HCT116 (cell line): ENCODE measurements at regions not wholly inside any gene's neighbourhood (a gene's known extent, or its start where the extent isn't known, plus 50 kb on each side); places are given as distances from the start of the nearest gene placed in this dataset.

Experiments
- ATAC-seq: fragments of 200-7000 bp; cut with Tn5 transposase; 2 replicates; pipeline ENCODE4 v1.9.1; 2020; ENCODE audit warnings: mild to moderate bottlenecking, moderate library complexity
- BruUV-seq: library from RNA; stranded (reverse); fragments of 400-500 nt; replicated peaks from 2 replicates; lab custom pipeline; 2021; lab: Mats Ljungman, UMichigan
- CTCF ChIA-PET: fragments of 300-600 bp; sonication (Branson Sonifier 250); formaldehyde crosslinking; loops from one replicate; lab custom pipeline; 2021; ENCODE audit warnings: antibody characterized with exemption; lab: Charles Lee
- POLR2A ChIA-PET: fragments of 300-600, 350-600 bp; sonication (Branson Sonifier 250); formaldehyde crosslinking; loops from one replicate; lab custom pipeline; 2021; ENCODE audit warnings: antibody characterized with exemption; lab: Charles Lee
- RAD21 ChIA-PET, 2 experiments: fragments of 300-600 bp; sonication (Branson Sonifier 250); formaldehyde crosslinking; loops; one replicate each; lab custom pipeline; 2023; ENCODE audit warnings: low total read pairs in 2 of 2; ENCODE audit not compliant: uncharacterized antibody in 2 of 2, unreplicated experiment in 2 of 2, low non-redundant PET in 1 of 2; lab: Charles Lee
- DNase-seq: peaks from one replicate; pipeline ENCODE4 v3.0.0-alpha.2; 2010; ENCODE audit warnings: low read depth, low spot score
- H2AFZ ChIP-seq: fragments of 200-600 bp; shearing (Covaris generic), sonication (generic); 2 replicates; pipeline ENCODE4 v1.6.1; 2017; ENCODE audit warnings: low read depth, mixed run types, mixed read lengths, antibody characterized with exemption, low read length; ENCODE audit not compliant: poor library complexity, severe bottlenecking
- H3K27ac ChIP-seq: 2 replicates; pipeline ENCODE4 v1.5.1; 2012; ENCODE audit warnings: low read depth, low read length
- H3K27me3 ChIP-seq: fragments of 200-600 bp; sonication (generic); 2 replicates; pipeline ENCODE4 v1.6.1; 2016; ENCODE audit warnings: mixed run types, low read length, mixed read lengths; ENCODE audit not compliant: insufficient read depth
- H3K36me3 ChIP-seq, 2 experiments: fragments of 200-500 bp in 1 of 2; fragments of 200-600 bp in 1 of 2; sonication (Bioruptor generic) in 1 of 2; sonication (generic) in 1 of 2; 2 replicates each; pipeline versions ENCODE4 v1.5.1 to v1.6.1; 2014 to 2016; ENCODE audit warnings: low read length in 2 of 2, inconsistent platforms in 1 of 2, mixed read lengths in 1 of 2, mixed run types in 1 of 2; ENCODE audit not compliant: insufficient read depth in 2 of 2, control insufficient read depth in 1 of 2
- H3K4me1 ChIP-seq, 2 experiments: fragments of 200-600 bp in 1 of 2; sonication (generic) in 1 of 2; 2 replicates each; pipeline versions ENCODE4 v1.5.1 to v1.6.1; 2012 to 2017; ENCODE audit warnings: low read length in 2 of 2, inconsistent platforms in 1 of 2, mild to moderate bottlenecking in 1 of 2, mixed read lengths in 1 of 2, mixed run types in 1 of 2, moderate library complexity in 1 of 2; ENCODE audit not compliant: insufficient read depth in 2 of 2, control insufficient read depth in 1 of 2
- H3K4me2 ChIP-seq: fragments of 200-600 bp; sonication (generic); 2 replicates; pipeline ENCODE4 v1.6.1; 2017; ENCODE audit warnings: mixed run types, low read length, mixed read lengths
- H3K4me3 ChIP-seq, 2 experiments: fragments of 200-600 bp in 1 of 2; sonication (generic) in 1 of 2; replicated peaks in 1 of 2; 2 replicates each; pipeline ENCODE4 v1.5.1; 2011 to 2016; ENCODE audit warnings: low read length in 2 of 2, control low read depth in 1 of 2, low read depth in 1 of 2, mild to moderate bottlenecking in 1 of 2, mixed read lengths in 1 of 2, mixed run types in 1 of 2
- H3K79me2 ChIP-seq: fragments of 200-600 bp; sonication (generic); 2 replicates; pipeline ENCODE4 v1.6.1; 2017; ENCODE audit warnings: mild to moderate bottlenecking, mixed run types, low read length, moderate library complexity, mixed read lengths; ENCODE audit not compliant: insufficient read depth
- H3K9ac ChIP-seq: fragments of 200-600 bp; sonication (generic); 2 replicates; pipeline ENCODE4 v1.6.1; 2016; ENCODE audit warnings: low read length, mixed read lengths
- H3K9me2 ChIP-seq: fragments of 200-600 bp; sonication (generic), shearing (Covaris generic); 2 replicates; pipeline ENCODE4 v1.6.1; 2017; ENCODE audit warnings: mixed run types, mild to moderate bottlenecking, moderate library complexity; ENCODE audit not compliant: insufficient read depth
- H3K9me3 ChIP-seq, 2 experiments: fragments of 200-500 bp in 1 of 2; fragments of 200-600 bp in 1 of 2; sonication (Bioruptor generic) in 1 of 2; sonication (generic) in 1 of 2; 2 replicates each; pipeline ENCODE4 v1.6.1; 2014 to 2017; ENCODE audit warnings: low read length in 2 of 2, mixed read lengths in 2 of 2, inconsistent platforms in 1 of 2, low read depth in 1 of 2, mild to moderate bottlenecking in 1 of 2, mixed run types in 1 of 2, moderate library complexity in 1 of 2; ENCODE audit not compliant: control insufficient read depth in 1 of 2, insufficient read depth in 1 of 2
- H4K20me1 ChIP-seq: fragments of 200-600 bp; sonication (generic), shearing (Covaris generic); 2 replicates; pipeline ENCODE4 v1.6.1; 2017; ENCODE audit warnings: mixed run types, mild to moderate bottlenecking, moderate library complexity; ENCODE audit not compliant: insufficient read depth
- CBX3 ChIP-seq: IDR thresholded peaks from 2 replicates; pipeline ENCODE4 v1.6.1; 2012; ENCODE audit warnings: low read depth
- EGR1 ChIP-seq: IDR thresholded peaks from 2 replicates; pipeline ENCODE4 v1.6.1; 2012; ENCODE audit warnings: low read depth
- EZH2 ChIP-seq: fragments of 200-600 bp; sonication (generic); IDR thresholded peaks from 2 replicates; pipeline ENCODE4 v1.6.1; 2017; ENCODE audit warnings: antibody characterized with exemption, mixed run types
- EZH2phosphoT487 ChIP-seq: fragments of 200-600 bp; IDR thresholded peaks from 2 replicates; pipeline ENCODE4 v1.6.1; 2018; ENCODE audit warnings: antibody characterized with exemption, borderline replicate concordance
- JUND ChIP-seq: IDR thresholded peaks from 2 replicates; pipeline ENCODE4 v1.6.1; 2012
- POLR2A ChIP-seq: IDR thresholded peaks from 2 replicates; pipeline ENCODE4 v1.7.0; 2011; ENCODE audit warnings: borderline replicate concordance; ENCODE audit not compliant: insufficient read depth, insufficient read length; ENCODE audit errors: extremely low read depth
- POLR2AphosphoS5 ChIP-seq: IDR thresholded peaks from 2 replicates; pipeline ENCODE4 v1.6.1; 2011; ENCODE audit warnings: mild to moderate bottlenecking, low read depth, low read length, moderate library complexity
- SIN3A ChIP-seq: IDR thresholded peaks from 2 replicates; pipeline ENCODE4 v1.6.1; 2012; ENCODE audit warnings: low read depth
- SP1 ChIP-seq: IDR thresholded peaks from 2 replicates; pipeline ENCODE4 v1.6.1; 2012; ENCODE audit warnings: low read depth
- SRF ChIP-seq: IDR thresholded peaks from 2 replicates; pipeline ENCODE4 v1.6.1; 2012; ENCODE audit warnings: low read depth
- YY1 ChIP-seq: IDR thresholded peaks from 2 replicates; pipeline ENCODE4 v1.6.1; 2011; ENCODE audit warnings: low read length, low read depth, moderate library complexity, mild to moderate bottlenecking; ENCODE audit not compliant: insufficient replicate concordance; ENCODE audit errors: extremely low read depth
- ZFX ChIP-seq: fragments of 450-650 bp; IDR thresholded peaks from 2 replicates; pipeline ENCODE4 v1.6.1; 2017
- intact Hi-C: fragments of 100-400 bp; cut with micrococcal nuclease; formaldehyde crosslinking; loops from 2 replicates; pipeline ENCODE4 v1.10.0; 2022
- TF ChIP-seq, protein P1 (sequence below), 3 experiments: fragments of 200-600 bp in 1 of 3; sonication (generic) in 1 of 3; IDR thresholded peaks in 2 of 3; conservative IDR thresholded peaks in 1 of 3; 2 replicates each; pipeline ENCODE4 v1.5.1; 2012 to 2017; ENCODE audit warnings: low read depth in 2 of 3, low read length in 2 of 3, antibody characterized with exemption in 1 of 3, borderline replicate concordance in 1 of 3, control low read depth in 1 of 3, mild to moderate bottlenecking in 1 of 3, mixed read lengths in 1 of 3, mixed run types in 1 of 3, moderate library complexity in 1 of 3; ENCODE audit not compliant: insufficient read depth in 1 of 3
- TF ChIP-seq, protein P2 (sequence below): IDR thresholded peaks from 2 replicates; pipeline ENCODE4 v1.6.1; 2012

DNA sequence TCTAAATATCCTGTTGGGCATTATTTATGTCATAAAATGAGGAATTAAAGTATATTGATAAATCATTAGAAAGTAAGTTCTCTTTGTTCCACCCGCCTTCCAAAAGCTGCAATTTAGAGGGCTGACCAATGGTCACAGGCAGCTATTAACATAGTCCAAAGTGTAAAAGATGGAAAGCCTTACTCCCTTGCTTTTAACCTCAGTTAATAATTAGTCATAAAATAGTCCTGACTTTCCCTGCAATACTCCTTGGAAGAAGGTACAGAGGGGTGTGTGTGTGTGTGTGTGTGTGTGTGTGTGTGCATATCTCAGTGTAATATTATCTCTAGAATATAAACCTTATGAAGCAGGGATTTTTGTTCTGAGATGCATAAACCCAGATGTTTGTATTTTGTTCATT is 275.4 kb downstream of the FAT4 start:
- no peak for ATAC-seq
- Histone ChIP-seq H3K27me3 (no peaks in the 10 kb centered on the region), H3K9me2 (no peaks in the 10 kb centered on the region), H4K20me1 (no peaks in the 10 kb centered on the region), H3K9ac (no peak overlapping the region), H3K4me3 (no peak overlapping the region), H3K36me3 (no peaks in the 10 kb centered on the region), H3K79me2 (no peaks in the 10 kb centered on the region), H3K27ac (no peak overlapping the region), H2AFZ (no peak overlapping the region)
- intact Hi-C loops: no loop called here
- ChIA-PET POLR2A (no interaction called here), CTCF (no interaction called here)
- TF ChIP-seq YY1 (no peak), EGR1 (no peak), SIN3A (no peak), JUND (no peak), EZH2 (no peak), SP1 (no peak), POLR2A (no peak), ZFX (no peak), SRF (no peak), CBX3 (no peak), POLR2AphosphoS5 (no peak), EZH2phosphoT487 (no peak)
- TF ChIP-seq, protein P1, sequence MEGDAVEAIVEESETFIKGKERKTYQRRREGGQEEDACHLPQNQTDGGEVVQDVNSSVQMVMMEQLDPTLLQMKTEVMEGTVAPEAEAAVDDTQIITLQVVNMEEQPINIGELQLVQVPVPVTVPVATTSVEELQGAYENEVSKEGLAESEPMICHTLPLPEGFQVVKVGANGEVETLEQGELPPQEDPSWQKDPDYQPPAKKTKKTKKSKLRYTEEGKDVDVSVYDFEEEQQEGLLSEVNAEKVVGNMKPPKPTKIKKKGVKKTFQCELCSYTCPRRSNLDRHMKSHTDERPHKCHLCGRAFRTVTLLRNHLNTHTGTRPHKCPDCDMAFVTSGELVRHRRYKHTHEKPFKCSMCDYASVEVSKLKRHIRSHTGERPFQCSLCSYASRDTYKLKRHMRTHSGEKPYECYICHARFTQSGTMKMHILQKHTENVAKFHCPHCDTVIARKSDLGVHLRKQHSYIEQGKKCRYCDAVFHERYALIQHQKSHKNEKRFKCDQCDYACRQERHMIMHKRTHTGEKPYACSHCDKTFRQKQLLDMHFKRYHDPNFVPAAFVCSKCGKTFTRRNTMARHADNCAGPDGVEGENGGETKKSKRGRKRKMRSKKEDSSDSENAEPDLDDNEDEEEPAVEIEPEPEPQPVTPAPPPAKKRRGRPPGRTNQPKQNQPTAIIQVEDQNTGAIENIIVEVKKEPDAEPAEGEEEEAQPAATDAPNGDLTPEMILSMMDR (IDR thresholded peaks at IDR 0.05 in 2 of 3, conservative IDR thresholded peaks at IDR 0.05 in 1 of 3; ENCODE audit: borderline replicate concordance in 1 of 3, insufficient read depth in 1 of 3, low read depth in 2 of 3, low read length in 2 of 3): no peak
- TF ChIP-seq, protein P2, sequence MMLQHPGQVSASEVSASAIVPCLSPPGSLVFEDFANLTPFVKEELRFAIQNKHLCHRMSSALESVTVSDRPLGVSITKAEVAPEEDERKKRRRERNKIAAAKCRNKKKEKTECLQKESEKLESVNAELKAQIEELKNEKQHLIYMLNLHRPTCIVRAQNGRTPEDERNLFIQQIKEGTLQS: no peak
- TF ChIP-seq, all 23 proteins: peak for 0
- H3K4me2 ChIP-seq: no peak overlapping the region
- BruUV-seq: no TSS peak
- H3K9me3 ChIP-seq: no peaks in the 10 kb centered on the region
- no peak for DNase-seq
- RAD21 ChIA-PET: no interaction called here
- no peaks in the 10 kb centered on the region for H3K4me1 ChIP-seq
